ENCODE measurements at regions not wholly inside any gene's neighbourhood (a gene's known extent, or its start where the extent isn't known, plus 50 kb on each side); places are given as distances from the start of the nearest gene placed in this dataset.

DNA sequence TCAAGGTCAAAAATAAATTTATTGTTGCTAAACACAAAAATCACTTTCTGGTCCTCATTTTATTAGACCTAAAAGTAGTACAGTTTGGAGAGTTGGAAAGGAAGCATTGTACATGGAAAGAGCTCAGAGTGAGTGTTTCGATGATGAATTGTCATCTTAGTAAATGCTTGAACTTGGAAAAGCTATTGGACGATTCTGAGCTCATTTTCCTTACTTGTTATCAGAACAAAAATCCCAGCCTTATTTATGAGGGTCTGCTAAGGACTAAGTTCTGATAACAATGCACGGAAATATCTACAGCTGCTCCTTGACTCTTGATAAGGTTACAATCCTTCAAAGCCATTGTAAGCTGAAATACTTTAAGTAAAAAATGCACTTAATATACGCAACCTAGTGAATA is 710.0 kb upstream of the PTBP2 start (continued):
- TF ChIP-seq, protein P1, sequence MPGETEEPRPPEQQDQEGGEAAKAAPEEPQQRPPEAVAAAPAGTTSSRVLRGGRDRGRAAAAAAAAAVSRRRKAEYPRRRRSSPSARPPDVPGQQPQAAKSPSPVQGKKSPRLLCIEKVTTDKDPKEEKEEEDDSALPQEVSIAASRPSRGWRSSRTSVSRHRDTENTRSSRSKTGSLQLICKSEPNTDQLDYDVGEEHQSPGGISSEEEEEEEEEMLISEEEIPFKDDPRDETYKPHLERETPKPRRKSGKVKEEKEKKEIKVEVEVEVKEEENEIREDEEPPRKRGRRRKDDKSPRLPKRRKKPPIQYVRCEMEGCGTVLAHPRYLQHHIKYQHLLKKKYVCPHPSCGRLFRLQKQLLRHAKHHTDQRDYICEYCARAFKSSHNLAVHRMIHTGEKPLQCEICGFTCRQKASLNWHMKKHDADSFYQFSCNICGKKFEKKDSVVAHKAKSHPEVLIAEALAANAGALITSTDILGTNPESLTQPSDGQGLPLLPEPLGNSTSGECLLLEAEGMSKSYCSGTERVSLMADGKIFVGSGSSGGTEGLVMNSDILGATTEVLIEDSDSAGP (CRISPR knock-in tag; IDR thresholded peaks at IDR 0.05; ENCODE audit: borderline replicate concordance) = no peak
- TF ChIP-seq AKAP8 (CRISPR knock-in tag; IDR thresholded peaks at IDR 0.05) (no peak), ZNF263 (CRISPR knock-in tag; IDR thresholded peaks at IDR 0.05) (no peak), ZNF207 (IDR thresholded peaks at IDR 0.05; ENCODE audit: borderline replicate concordance) (no peak), SYNCRIP (IDR thresholded peaks at IDR 0.05; ENCODE audit: insufficient read depth, low read depth, low read length) (no peak), JUND (CRISPR knock-in tag; IDR thresholded peaks at IDR 0.05) (no peak), DPF2 (CRISPR knock-in tag; IDR thresholded peaks at IDR 0.05; ENCODE audit: borderline replicate concordance, low read depth) (no peak), NFE2L2 (IDR thresholded peaks at IDR 0.05; ENCODE audit: low read length) (no peak), ZSCAN29 (CRISPR knock-in tag; conservative IDR thresholded peaks at IDR 0.05) (no peak)
- TF ChIP-seq, protein P2, sequence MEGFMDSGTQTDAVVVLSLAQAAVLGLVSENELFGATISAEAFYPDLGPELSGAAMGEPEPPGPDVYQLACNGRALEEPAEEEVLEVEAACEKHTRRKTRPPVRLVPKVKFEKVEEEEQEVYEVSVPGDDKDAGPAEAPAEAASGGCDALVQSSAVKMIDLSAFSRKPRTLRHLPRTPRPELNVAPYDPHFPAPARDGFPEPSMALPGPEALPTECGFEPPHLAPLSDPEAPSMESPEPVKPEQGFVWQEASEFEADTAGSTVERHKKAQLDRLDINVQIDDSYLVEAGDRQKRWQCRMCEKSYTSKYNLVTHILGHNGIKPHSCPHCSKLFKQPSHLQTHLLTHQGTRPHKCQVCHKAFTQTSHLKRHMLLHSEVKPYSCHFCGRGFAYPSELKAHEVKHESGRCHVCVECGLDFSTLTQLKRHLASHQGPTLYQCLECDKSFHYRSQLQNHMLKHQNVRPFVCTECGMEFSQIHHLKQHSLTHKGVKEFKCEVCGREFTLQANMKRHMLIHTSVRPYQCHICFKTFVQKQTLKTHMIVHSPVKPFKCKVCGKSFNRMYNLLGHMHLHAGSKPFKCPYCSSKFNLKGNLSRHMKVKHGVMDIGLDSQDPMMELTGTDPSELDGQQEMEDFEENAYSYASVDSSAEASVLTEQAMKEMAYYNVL (CRISPR knock-in tag; IDR thresholded peaks at IDR 0.05; ENCODE audit: borderline replicate concordance) = no peak

DNA sequence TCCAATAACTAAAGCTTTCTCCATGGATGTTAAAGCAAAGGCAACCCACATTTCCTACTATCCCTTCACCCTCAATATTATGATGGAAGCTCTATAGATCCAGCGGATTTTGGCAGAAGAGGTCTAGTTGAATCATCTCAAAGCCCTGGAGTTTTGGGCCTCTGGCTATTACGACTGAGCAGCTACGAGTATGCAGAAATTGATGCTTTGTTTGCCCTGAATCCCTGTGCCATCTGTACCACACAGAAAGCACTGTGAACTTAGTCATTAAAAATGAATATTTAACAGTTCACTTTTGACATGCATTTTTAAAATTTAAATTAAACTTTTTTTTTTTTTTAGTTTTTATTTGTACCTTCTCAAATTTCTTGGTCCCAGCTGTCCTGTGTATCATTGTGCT is 705.4 kb upstream of the PTBP2 start:
- Histone ChIP-seq H3K36me3 (replicated peaks in 1 of 2; ENCODE audit: control insufficient read depth in 1 of 2, insufficient read depth in 2 of 2, low read length in 2 of 2) (no peaks in the 10 kb centered on the region), H3K9me3 (ENCODE audit: low read length) (0 out of 2 replicates have a peak, but pooled peaks cover 4% of the 10 kb centered on the region), H3K79me2 (ENCODE audit: insufficient read depth, low read length) (no peaks in the 10 kb centered on the region), H3K27ac (ENCODE audit: extremely low read length, insufficient read depth, low read length) (no peak overlapping the region), H4K20me1 (ENCODE audit: insufficient read depth, low read length) (no peaks in the 10 kb centered on the region), H3K4me3 (replicated peaks in 1 of 3; ENCODE audit: insufficient read depth in 1 of 3, low read depth in 2 of 3, low read length in 3 of 3) (no peak overlapping the region), H3K4me1 (ENCODE audit: insufficient read depth, low read length) (no peaks in the 10 kb centered on the region), H3K4me2 (ENCODE audit: low read depth, low read length) (no peak overlapping the region), H3K27me3 (ENCODE audit: control insufficient read depth in 1 of 2, insufficient read depth in 2 of 2, low read length in 2 of 2) (no peaks in the 10 kb centered on the region), H3K9ac (ENCODE audit: insufficient read depth, low read depth, low read length) (no peak overlapping the region), H2AFZ (ENCODE audit: low read length) (no peak overlapping the region)
- in situ Hi-C loops (cut with HindIII; ENCODE audit: extremely low pct_ligation_motif_present, low pct_unique_long_range_greater_than_20kb) (no loop called here), intact Hi-C loops (cut with micrococcal nuclease; ENCODE audit: unreplicated experiment) (no loop called here)
- 3% methylated on average over 3 of the region's 3 CpGs for WGBS (ENCODE audit: low lambda C conversion rate)
- no TSS peak for BruUV-seq (replicated peaks)
- POLR2A ChIA-PET = no interaction called here
- ATAC-seq (no peak), DNase-seq (ENCODE audit: low spot score) (no peak), FAIRE-seq (no peak)
- CTCF ChIA-PET (ENCODE audit: low intra/inter-chr PET ratio, low total read pairs) = no interaction called here
- no peak for TF ChIP-seq ZNF713 (CRISPR knock-in tag; IDR thresholded peaks at IDR 0.05)
- no peak for TF ChIP-seq JARID2 (CRISPR knock-in tag; IDR thresholded peaks at IDR 0.05; ENCODE audit: insufficient replicate concordance)
- TF ChIP-seq ZFP36L1 (CRISPR knock-in tag; IDR thresholded peaks at IDR 0.05) = no peak
